LHCN-M2 (cell line): ENCODE measurements at regions not wholly inside any gene's neighbourhood (a gene's known extent, or its start where the extent isn't known, plus 50 kb on each side); places are given as distances from the start of the nearest gene placed in this dataset.

Experiments used
- DNase-seq: peaks from one replicate; pipeline ENCODE4 v3.0.0-alpha.2; 2012; ENCODE audit warnings: low read depth

DNA sequence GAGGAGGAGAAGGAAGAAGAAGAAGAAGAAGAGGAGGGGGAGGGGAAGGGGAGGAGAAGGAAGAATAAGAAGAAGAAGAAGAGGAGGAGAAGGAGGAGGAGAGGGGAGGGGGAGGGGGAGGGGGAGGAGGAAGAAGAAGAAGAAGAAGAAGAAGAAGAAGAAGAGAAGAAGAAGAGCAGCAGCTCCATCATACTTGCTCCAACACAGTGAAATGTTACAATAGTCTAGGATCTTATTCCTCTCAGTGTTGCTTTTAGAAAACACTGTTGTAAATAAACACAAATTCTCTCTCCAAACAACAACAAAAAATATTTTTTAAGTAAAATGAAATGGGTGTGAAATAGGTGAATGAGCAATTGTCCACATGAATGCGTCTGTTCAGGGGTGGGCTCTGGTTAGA, 126.6 kb upstream of the KCNJ16 start:
- no peak for DNase-seq

GRCh38 chr17:69949496-69949895, 125.5 kb upstream of the KCNJ16 start:
- DNase-seq: no peak

DNA sequence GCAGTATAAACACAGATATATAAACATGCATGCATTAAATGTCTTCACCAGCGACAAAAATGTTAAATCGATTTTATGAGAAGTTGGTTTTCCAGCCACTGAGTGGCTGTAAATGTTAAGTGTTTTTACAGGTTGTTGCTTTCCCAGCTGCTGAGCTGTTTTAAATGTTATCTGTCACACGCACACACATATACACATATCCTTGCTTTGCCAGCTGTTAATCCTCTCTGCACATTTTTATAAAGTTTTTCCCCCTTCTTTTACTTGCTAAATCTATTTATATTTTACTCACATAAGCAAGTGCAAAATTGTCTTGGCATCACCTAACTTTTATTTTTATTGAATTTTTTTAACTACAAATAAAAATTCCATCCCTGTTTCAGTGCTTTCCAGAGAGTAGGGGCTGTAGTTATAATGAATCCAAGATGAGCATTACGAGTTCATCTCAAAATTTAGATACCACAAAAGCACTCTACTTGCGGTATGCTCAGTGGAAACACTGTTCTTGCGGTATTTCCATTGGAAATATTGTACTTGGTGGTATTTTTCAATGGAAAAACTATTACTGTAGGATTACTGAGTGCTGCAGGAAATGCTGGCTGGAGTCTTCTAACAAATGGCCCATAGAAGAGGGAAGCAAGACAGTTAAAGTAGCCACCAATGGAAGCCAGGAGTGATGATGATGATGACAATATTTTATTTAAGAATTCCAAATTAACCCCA, 124.9 kb upstream of the KCNJ16 start:
- peak; percentile 48 for DNase-seq

DNA sequence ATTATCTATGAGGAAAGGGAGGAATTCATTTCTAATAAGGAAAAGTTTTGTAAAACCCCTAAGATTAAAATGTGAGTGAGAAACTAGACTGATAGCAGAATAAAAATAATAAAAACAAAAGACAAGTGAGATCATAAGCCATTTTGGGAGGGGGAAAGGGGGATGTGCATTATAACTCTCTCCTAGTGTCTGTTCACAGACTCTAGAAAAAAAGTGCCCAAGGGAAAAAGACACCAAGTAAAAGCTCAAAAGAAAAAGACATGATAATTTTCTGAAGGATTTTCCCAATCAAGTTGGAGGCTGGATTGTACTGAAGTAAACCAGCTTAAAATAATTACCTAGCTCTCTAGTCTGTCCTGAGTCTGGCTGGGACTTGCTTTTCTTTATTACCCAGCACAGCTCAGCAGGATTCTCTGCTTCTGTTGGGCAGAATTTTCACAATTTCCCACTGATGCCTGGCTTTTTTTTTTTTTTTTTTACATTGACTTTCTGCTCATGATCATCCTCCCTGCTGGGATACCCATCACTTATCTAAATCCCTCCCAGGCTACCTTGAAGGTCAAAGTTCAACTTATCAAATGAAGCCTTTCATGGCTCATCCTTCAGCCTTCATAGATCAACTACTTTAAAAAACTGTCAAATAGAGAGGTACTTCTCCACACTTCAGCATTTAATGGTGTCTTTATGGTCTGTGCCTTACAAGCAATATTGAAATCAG, 124.2 kb upstream of the KCNJ16 start:
- no peak for DNase-seq

DNA sequence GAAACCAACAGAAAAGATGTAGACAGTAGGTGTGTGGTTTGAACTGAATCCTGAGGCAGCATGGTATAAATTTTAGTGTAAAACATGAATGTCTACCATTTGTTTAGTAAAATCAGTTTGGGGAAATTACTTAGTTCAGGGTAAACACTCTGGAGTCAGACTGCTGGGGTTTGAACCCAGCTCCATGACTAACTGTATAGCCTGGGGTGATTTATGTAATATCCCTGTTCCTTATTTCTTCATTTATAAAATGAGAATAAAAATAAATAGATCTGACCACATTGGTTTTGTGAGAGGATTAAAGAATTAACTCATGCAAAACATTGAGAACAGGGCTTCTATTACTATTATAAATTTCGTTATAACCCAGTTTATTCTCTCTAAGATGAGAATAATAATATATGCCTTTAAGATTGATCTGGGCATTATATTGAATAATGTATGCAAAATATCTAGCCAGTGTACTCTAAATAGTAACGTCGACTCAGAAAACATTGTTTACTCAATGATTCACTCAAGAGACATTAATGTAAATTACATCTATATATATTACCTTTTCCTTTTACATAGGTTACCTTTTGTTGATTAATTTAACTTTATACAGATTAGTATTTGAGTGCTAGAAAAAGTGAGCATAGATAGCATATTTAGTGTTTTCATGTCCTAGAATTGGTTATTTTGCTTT, 120.6 kb upstream of the KCNJ16 start:
- no peak for DNase-seq

DNA sequence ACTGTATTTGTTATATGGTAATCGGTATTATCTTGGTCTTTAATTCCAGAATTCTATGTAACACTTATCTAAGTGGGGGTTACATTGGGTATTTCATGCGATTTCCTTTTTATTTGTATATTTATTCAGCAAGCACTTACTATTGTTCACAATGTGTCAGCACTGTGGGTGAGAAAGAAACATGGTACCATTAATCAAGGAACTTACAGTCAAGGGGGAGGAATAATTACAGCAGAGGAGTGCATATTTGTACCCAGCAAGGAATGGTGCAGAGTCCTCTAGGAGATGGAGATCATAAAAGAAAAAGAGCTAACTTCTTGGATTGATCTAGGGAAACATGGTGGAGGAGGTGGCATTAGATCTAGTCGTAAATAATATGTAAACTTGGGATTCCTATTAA, 117.0 kb upstream of the KCNJ16 start:
- no peak for DNase-seq

DNA sequence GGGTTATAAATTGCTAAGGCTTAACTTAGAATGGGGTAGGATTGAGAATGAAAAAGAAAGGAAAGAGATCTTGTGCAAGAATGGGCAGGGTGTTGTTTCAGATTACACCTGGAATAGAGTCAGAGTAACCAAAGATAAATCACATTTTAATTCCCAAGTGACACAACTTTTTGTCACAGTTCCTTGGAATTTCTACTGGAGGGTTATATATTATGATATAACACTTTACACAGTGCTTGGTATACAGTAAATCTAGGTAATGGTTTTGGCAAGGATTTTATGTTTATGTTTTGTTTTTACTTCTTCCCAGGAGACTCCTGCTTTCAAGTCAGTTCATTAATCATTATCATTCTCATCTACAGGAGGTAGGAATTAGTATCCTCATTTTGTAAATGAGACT, 115.7 kb upstream of the KCNJ16 start:
- no peak for DNase-seq

- no peak for DNase-seq
Observed at GRCh38 chr17:69960755-69961154, 114.3 kb upstream of the KCNJ16 start.

DNA sequence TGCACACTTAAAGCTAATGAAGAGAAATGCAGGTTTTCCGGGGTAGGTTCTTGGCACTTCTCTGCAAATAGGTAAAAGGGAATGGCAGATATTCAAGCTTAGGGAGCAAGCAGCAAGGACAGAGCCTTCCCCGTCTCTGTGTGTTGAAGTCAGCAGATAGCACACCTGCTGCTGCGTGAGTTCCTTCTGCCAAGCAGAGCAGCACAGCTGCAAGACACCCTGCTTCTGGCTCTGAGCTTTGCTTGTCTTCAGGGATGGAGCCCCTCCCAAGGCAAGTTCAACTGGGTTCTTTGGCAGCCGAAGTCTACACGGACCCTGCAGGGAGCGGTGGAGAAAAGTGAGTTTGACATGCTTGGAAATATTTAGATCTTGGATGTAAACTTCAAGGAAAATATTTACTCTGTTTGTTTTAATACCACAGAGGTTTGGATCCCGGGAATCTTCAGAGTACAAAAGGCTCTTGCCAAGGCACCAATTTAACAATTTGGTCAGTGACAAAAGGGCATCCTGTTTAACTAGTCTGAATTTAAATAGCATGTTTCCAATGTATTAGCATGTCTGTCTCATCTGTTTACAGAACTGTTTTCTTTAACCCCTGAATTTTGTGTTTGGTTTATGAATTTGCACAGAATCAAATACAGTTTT, 113.4 kb upstream of the KCNJ16 start:
- DNase-seq: no peak

- no peak for DNase-seq
Observed at GRCh38 chr17:69962436-69962995, 112.5 kb upstream of the KCNJ16 start.

DNA sequence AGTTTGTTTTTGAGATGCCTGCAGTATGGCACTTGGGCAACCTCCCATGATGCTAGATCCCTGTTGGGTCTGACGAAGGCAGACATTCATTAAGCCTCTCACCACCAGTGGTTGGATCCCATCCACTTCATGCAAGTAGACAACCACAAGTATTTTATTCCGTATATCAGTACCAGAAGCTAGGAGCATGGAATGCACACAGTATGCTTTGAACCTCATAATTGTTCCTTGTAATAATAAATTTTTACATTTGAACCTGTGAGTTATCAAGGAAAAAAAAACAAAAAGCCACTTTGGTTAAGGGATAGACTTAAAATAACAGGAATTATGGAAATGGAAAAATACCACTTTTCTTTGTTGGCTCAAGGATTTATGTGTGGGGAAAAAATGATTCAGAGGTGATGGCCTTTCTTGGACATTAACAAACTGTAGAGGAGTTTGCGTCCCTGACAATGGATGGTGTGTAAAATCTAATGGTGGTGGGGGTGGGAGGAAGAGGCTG, 107.1 kb upstream of the KCNJ16 start:
- peak; percentile 96 for DNase-seq

- no peak for DNase-seq
Observed at GRCh38 chr17:69969897-69970296, 105.1 kb upstream of the KCNJ16 start.

DNA sequence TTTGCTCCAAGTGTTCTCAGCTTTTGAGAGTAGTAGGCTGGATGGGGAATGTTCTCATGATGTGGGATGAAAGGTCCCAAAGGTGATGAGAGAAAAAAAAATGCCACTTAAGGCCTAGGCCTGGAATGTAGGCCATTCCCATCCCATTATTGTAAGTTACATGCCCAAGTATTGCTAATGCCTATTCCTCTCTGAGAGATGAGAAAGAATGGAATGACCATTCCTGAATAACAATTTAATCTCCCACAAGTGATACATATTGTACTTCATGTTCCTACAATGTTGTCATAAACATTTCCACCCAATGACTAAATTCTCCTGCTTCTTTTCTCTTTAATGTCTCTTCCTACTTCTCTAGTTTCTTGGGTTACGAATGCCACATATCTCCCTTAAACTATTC, 102.8 kb upstream of the KCNJ16 start:
- peak; percentile 55 for DNase-seq

DNA sequence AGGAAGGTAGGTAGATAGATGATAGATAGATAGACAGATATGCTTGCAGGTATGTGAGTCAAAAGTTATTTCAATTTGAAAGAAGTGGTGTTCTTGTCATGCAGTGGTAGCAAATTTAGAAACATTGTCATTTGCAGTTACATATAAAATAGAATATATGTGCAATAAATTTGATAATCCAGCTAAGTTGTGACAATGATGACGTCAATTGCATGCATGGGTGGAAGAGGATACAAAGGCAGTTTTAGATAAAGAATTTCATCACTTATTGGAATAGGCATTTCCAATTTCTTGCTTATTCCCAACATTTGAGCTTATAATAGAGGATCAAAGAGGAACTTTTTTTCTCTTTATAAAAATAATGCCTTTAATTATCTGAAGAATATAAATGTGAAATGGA, 99.2 kb upstream of the KCNJ16 start:
- DNase-seq: no peak

- DNase-seq: peak; percentile 52
Observed at GRCh38 chr17:69978056-69978646, 96.9 kb upstream of the KCNJ16 start.

GRCh38 chr17:69981441-69981840, 93.6 kb upstream of the KCNJ16 start:
- no peak for DNase-seq

GRCh38 chr17:69995476-69995875, 79.5 kb upstream of the KCNJ16 start:
- no peak for DNase-seq

- DNase-seq: peak; percentile 80
Observed at GRCh38 chr17:69997332-69997731, 77.7 kb upstream of the KCNJ16 start.

GRCh38 chr17:69999253-69999652, 75.8 kb upstream of the KCNJ16 start:
- DNase-seq: no peak

GRCh38 chr17:70006159-70006558, 68.9 kb upstream of the KCNJ16 start:
- DNase-seq: peak; percentile 12

DNA sequence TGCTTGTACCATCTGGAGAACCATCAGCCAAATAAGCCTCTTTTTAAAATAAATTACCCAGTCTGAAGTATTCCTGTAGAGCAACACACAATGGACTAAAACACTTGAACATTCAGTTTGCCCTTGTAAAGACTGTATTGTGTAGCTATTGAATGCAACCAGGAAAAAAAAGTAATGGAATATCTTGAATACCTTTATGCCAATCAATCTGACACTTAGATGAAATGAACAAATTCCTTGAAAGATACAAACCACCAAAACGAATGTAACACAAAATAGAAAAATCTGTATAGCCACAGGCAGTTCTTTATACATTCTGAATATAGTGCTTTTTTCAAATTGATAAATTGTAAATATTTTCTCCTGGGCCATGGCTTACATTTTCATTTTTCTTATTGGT, 63.3 kb upstream of the KCNJ16 start:
- DNase-seq: no peak
